GM21529 (cell line): ENCODE measurements at regions not wholly inside any gene's neighbourhood (a gene's known extent, or its start where the extent isn't known, plus 50 kb on each side); places are given as distances from the start of the nearest gene placed in this dataset.

Experiments used
- ATAC-seq: cut with Tn5 transposase; IDR thresholded peaks from one replicate; pipeline ENCODE4 v1.9.1; 2021; ENCODE audit not compliant: unreplicated experiment

DNA sequence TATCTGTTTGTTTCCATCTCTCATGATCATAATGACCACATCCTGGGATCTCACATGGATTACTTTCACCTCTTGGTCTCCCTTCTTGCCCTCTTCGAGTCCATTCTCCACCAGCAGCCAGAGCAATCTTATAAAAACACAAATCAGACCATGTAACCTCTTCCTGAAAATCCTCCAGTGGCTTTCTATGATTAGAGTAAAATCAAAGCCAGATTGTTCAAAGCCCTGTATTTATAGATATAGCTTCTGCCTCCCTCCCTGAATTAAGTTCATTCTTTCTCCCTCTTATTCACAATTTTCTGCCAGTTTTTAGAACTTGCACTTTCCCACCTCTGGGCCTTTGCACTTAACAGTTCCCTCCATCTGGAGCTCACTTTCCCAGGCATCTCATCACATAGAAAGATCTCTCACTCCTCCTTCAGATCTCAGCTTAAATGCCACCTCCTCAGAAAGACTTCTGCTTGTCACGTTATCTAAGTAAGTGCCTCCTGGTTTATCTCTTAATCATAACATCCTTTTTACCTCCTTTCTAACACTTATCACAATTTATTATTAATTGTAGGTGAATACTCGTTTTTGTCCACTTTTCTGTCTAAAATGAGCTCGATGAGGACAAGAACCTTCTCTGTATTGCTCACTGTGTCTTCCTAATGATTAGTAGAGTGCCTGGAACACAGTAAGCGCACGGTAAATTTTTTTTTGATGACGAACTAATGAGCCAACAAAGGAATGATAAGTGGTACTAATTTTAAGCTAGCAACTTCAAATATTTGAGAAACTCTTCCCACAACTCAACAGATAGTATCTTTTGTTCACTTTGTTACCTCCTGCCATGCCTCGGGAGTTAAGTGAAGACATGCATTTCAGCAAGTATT lies 80.5 kb downstream of the CYB561 start:
- no peak for ATAC-seq

DNA sequence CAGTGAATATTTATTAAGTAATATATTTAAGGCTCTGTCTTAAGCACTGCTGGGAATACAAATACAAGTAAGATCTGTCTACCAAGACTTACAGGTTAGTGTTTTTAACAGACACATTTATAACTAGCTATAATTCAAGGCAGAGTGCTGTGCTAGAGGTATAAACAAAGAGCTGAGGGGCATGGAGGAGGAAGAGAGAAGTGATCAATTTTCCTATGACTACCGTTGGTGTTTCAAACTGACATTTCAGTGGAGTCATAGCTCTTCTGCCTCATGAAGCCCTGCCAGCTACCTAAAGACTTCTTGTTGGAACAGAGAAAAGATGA lies 79.9 kb downstream of the CYB561 start:
- no peak for ATAC-seq

DNA sequence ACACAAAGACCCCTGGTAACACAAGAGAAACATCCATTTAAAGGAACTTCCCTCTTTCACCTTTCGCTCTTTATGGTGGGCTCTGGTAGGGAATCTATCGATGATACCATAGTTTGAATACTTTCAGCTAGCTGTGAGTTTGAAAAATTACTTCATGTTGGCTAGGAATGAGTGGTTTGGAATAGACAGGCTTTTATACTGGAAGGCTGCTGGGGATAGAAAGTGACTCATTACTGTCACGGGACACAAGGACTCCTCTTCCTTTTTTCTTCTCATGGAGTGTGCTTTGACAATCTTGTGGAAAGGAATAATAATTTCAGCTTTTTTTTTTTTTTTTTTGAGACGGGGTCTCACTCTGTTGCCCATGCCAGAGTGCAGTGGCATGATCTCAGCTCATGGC lies 76.9 kb downstream of the CYB561 start:
- ATAC-seq: no peak

DNA sequence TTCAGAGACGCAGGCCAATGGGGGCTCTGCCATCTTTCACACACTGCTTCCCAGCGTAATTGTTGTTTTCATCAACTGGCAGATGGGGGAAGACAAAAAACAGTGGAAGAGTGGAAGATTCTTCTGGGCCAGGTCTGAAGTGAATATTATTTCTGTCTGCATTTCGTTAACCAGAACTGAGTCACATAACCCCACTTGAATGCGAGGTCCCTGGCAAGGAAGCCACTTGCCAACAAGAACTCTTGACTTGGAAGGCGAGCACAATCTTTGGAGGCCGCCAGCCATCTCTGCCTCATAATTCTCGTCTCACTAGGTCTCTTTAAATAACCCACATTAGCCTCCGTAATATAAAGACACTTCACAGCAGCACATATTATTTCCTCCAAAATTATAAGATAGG lies 75.4 kb downstream of the CYB561 start:
- no peak for ATAC-seq

DNA sequence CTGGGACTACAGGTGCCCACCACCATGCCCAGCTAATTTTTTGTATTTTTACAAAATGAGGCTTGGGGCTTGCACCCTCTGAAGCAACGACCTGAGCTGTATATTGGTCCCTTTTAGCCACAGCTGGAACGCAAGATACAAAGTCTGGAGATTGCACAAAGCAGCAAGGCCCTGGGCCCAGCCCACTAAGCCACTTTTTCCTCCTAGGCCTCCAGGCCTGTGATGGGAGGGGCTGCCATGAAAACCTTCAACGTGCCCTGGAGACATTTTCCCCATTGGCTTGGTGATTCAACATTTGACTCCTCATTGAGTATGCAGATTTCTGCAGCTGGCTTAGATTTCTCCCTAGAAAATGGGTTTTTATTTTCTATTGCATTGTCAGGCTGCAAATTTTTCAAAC lies 69.2 kb downstream of the CYB561 start:
- no peak for ATAC-seq

DNA sequence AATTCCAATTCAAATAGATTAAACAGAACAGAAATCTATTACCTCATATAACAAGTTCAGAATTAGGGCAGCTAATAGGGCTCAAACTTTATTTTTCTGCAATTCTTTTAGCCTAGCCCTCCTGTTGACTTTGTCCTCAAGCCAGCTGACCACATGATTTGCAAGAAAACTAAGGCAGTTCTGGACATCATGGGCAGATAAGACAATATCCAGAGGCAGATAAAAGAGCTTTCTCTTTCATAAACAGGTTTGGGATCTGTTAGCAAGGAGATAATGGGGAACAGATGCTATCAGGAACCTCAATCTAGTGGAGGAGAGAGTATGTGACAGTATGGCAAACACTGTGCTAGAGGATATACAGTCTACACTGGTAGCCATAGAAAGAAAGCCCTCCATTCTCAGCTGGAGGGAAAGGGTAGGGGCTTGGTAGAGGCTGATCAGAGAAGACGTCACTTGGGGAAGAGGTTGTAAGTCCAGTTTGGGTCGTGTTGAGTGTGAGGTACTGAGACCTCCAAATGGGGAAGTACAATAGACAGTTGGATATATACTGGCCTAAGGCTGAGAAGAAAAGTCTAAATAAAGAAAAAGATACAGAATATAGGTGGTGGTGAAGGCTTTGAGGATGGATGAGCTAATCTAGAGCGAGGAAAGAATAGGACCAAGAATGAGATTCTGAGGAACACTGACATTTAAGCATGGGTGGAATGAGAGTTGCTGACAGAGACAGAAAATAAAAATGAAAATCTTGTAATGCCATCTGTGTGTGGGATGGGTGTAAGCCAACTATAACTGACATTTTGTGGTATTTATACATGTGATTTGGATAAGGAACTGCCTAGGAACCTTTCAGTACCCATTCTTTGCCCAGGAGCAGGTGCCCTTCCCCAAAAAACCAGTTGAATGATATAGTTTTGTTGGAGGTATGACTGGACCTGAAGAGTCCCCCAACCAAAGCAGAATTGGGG lies 67.4 kb downstream of the CYB561 start:
- ATAC-seq: no peak

DNA sequence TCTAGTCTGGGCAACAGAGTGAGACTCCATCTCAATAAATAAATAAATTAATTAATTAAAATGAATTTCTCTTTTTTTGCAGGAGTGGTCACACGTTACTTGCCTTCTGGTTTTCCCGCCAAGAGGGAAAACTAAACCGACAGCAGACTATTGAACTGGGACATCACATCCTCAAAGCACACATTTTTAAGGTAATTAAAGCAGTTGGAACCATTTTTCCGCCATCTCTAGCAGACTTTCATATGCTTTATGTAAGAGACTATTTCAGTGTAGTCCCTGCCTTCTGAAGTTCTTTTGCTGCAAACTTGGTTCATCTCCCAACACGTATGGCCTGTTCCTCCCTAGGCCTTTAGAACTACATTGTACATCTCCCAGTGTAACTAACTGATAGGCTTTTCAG lies 66.5 kb downstream of the CYB561 start:
- no peak for ATAC-seq

DNA sequence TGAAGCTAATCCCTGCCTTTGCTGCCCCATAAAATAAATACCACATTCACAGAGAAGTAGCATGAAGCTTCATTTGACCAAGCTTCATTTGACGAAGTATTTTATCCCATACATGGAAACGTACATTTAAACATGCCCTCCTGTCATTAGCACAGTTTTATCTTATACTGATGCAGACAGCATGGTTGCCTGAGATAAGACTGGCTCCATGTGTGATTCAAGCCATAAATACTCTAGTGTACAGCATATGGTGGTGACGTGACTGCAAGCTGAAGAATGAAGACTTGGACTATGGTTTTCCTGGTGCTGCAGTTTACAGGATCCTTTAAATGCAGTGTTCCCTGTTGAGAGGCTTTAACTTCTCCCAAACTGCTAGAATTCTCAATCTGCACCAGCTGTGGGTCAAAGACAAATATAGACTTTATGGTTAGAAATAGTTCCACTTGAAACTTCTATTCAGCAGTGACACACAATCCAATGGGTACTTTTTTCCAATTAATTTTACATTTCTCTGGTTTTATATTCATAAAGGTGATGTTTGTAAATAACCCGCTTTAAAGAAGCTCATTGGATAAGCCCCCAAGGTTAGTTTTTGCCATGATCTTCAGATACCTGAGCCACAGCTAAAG lies 64.9 kb downstream of the CYB561 start:
- no peak for ATAC-seq

DNA sequence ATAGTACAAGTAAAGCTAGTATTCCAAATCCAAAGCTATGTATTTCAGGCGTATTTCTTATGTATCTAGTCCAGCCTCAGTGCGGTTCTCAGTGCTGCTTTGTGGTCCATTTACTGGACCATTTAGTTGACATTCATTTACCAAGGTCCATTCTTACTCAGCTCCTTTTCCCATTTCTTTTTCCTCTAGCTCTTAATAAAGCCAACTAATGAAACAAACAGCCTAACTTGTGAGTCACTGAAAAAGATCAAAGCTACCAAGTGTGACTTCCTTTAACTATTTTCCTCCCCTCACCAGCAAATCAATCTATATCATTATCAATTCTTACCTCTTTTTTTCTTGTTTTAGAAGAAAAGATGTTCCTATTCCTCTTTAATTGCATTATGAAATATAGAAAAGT lies 64.0 kb downstream of the CYB561 start:
- ATAC-seq: no peak
